Activated T-cell treated with anti-CD3 and anti-CD28 coated beads, Interleukin-2, amount 50 U/mL, for 48 hours (primary cell): ENCODE measurements at regions not wholly inside any gene's neighbourhood (a gene's known extent, or its start where the extent isn't known, plus 50 kb on each side); places are given as distances from the start of the nearest gene placed in this dataset.

Experiments used
- DNase-seq, 2 experiments: peaks; one replicate each; pipeline ENCODE4 v3.0.0-alpha.2; 2020

DNA sequence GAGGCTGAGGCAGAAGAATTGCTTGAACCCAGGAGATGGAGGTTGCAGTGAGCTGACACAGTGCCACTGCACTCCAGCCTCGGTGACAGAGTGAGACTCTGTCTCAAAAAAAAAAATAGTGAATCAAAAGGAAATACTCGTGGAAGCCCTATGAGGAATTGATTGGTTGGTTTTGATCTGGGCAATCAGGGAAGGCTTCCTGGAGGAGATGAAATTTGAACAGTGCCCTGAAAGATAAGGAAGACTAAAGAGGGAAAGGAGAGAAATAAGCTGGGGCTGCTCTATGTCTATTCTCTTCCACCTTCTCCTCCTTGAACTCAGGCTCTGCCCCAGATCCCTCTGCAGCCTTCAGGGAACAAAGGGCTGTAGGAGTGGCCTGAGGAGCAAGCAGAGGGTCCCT, 54.1 kb downstream of the IRF2BPL start:
- no peak for DNase-seq

DNA sequence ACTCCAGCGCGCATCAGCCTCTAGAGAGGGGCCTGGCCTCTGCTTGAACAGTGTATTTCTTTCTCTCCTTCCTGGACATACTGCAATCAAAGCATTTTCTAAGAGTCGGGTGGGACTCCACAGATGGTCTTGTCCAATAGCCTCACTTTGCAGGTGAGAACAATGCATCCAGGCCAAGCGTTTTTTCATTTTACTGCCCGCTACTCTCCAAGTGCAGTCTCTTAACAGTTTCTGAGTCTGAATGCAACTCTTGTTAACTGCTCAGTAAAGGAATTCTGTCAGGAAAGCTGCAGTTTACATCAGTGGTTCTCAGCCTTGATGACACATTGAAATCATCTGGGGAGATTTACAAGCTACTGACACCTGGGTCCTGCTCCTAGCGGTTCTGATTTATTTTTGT, 57.0 kb downstream of the IRF2BPL start:
- DNase-seq, result no peak

DNA sequence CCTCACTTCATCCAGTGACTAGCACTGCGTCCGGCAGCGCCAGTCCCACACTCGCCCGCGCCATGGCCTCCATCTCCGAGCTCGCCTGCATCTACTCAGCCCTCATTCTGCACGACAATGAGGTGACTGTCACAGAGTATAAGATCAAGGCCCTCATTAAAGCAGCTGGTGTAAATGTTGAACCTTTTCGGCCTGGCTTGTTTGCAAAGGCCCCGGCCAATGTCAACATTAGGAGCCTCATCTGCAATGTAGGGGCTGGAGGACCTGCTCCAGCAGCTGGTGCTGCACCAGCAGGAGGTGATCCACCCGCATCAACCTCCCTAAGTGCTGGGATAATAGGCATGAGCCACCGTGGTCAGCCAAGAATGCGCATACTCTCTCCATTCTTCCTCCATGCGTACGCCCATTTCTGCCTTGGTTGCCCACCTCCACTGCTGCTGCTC, 59.9 kb downstream of the IRF2BPL start:
- DNase-seq, result no peak

DNA sequence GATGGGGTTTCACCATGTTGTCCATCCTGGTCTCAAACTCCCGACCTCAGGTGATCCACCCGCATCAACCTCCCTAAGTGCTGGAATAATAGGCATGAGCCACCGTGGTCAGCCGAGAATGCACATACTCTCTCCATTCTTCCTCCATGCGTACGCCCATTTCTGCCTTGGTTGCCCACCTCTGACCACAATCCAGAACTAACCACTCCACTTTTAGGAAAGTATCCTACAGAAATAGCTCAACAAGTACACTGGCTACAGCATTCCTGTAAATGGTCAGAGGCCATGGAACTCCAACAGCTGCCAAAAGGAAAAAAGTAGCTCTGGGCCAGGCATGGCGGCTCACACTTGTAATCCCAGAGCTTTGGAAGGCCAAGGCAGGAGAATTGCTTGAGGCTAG, 60.7 kb downstream of the IRF2BPL start:
- no peak for DNase-seq

DNA sequence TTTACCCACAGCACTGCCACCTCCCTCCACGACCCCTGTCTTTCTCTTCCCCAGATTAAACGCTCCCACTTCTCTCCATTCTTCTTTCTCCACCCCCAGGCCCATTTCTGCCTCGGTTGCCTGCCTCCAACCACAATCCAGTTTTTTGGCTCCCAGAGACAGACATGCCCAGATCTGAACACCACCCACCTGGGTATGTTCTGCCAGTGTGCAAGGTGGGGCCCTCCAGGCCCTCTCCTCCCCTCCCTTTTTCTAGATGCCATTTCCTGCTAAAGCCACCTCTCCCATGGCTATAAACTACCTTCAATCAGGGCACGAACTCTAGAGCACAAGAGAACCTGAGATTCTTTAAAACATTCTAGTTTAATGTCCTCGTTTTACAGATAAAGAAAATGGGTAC, 63.3 kb downstream of the IRF2BPL start:
- no peak for DNase-seq

DNA sequence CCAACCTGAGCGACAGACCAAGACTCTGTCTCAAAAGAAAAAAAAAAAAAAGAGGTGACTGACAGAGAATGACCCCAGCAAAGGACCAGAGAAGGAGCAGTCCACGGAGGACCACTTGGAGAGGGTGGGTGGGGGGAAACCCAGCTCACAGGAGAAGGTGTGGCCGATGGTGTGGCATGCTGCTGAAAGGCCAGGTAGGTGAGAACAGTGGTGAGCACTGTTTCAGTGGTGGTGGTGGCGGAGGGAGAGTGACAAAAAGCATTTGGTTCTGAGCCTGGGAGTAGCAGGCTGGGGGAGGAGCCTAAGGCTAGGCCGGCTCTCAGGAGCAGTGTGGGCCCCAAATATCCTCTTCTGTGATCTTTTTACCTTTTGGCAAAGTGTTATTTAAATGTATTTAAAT, 63.8 kb downstream of the IRF2BPL start:
- DNase-seq, result peak; percentile 67 to 73

DNA sequence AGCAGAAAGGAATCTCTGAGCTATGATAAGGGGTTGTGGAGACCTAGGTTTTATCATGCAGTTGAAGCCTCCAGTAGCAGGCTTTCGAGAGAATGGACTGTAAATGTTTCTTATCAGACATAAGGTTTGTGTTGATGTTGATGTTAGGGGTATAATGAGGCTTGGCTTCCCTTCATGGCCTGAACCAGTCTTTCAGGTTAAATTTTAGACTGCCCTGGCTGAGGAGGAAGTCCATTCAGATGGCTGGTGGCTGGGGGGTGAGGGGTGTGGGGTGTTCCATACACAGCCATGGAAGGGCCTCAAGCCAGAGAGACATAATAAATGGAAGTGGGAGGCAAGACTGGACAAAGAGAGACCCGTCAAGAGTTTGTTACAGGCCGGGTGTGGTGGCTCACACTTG, 65.1 kb downstream of the IRF2BPL start:
- DNase-seq, result no peak

DNA sequence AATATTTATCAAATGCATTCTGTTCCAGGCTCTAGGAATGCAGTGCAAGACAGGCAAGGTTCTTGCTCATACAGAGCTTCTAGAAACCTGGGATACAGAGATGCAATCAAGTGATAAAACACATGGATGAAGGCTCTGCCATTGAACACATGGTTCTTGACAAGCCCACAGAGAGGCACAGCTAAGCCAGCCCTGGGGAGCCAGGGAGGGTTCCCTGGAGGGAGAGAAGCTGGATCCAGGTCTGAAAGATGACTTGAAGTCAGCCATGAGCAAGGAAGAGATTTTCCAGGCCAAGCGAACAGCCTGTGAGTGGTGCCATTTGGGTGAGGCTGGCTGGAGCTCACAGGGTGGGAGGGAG, 66.2 kb downstream of the IRF2BPL start:
- no peak for DNase-seq

DNA sequence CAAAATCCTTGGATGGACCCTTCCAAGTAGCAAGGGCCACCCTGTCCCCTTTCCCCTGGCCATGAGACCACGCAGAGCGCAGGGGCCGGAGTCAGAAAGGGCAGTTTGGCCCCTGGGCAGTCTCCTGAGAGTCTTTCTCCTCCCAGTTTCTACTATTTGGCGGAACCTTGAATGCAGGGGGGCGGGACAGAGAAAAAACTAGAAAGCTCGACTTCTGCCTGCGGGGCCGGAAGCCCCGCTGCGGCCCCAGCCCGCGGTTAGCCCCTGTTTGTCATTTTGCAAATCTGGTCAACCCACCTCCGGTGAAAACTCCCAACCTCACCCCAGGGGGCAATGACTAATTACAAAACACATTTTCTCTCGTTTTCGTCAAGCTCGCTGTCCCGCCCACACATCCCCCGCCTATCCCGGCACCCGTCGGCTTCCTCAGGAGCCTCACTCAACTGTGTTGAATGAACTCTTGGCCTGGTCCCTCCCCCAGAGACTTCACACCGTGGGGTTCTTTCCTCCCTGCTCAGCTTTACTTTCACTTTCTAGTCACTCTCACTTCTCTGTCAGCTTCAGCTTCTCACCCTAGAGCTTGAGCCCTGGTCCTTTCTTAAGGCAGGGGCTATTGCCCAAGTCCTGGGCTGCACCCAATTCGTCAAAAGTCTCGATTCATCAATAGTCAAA, 66.7 kb downstream of the IRF2BPL start:
- DNase-seq, result peak; percentile 98

DNA sequence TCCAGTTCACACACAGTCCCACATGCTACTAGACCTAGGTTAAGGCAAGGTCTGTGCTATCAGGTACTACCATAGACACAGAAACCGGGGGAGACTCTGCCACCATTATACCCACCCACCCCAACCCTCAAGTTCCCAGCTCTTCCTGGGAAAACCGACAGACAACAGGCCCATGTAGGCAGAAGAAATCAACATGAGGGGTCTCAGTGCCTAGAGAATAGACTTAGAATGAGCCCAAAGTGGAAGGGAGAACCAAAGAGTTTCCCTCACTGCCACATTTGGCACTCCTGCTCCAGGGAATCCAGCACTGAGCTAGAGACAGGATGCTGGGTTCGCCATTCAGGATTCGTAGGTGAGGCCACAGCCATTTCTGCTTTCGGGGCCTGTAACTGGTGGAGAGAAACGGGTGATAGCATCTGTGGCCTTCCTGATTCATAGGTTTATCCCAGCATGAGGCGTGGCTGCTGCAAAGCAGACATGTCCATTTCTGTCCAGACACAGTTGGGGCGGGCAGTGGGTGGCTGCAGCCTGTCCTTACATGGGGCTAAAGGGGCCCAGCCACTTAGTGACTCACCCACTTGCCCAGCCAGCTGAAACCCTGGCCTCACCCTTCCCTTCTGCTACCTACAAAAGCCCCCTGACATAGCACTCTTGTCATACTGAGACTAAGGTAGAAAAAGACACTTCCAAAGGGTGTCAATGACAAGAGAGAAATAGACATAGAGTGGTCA, 69.4 kb downstream of the IRF2BPL start:
- DNase-seq, result peak; percentile 57 to 66

DNA sequence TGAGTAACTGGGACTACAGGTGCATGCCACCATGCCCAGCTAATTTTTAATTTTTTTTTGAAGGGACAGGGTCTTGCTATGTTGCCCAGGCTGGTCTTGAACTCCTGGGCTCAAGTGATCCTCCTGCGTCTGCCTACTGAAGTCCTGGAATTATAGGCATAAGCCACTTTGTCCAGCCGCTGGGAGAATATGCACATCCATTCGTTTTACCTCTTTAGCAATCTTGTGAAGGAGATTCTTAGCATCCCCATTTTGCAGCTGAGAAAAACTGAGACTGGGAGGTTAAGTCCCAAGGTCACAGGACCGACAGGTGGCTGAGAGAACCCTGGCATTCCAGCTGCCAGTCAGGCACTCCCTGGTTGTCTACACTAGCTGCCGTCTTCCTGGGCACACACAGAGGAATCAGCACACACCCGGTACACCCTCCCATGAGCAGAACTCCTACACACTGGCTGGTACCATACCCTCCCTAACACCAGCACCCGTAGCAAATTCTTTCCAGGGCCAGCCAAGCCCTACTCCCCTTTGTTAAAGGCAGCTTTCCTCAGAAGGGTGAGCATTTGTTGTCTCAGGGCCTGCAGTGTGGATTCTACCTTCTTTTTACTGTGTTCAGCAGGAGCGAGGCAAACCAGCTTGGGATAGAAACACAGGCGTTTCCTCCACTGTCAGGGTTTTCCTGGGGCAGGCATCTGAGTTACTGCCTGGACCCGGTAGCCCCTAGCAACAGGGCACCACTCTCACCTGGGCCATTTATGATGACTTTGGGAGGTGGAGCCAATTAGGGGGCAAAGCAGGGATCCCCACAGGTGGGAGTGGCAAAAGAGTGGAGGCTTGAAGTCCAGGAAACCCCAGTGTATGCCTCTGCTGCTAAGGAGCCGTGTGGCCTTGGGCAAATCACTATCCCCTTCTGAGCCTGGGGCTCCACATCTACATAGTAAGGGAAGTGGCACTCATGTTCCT, 70.2 kb downstream of the IRF2BPL start:
- no peak for DNase-seq

DNA sequence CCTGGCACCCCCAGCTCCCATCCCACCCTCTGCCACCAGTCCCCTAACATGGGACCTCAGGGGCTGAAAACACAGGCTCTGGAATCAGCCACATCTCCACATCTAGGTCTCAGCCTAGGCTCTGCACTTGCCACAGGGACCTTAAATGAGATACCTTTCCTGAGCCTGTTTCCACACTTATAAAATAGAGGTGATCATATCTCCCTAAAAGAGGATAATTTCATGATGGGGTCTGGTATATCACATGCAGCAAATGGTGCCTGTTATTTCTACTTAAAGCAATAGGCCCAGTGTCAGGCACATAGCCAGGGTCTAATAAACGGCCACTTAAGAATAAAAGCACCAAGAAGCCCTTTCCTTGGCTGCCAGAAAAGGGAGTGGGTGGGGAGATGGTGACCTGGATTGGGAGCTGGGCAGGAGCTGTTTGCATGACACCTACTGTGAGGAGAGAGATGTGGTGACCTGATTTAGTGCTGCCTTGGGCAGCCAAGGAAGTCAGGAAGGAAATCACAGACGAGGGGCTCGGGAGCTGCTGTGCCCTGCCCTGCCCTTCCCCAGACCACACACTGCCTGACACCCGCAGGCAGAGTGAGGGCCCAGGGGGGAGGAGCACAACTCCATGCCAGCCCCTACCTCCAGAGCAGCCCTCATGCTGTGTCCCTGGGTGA, 71.2 kb downstream of the IRF2BPL start:
- DNase-seq, result peak in 1 of 2 experiments; percentile 41

DNA sequence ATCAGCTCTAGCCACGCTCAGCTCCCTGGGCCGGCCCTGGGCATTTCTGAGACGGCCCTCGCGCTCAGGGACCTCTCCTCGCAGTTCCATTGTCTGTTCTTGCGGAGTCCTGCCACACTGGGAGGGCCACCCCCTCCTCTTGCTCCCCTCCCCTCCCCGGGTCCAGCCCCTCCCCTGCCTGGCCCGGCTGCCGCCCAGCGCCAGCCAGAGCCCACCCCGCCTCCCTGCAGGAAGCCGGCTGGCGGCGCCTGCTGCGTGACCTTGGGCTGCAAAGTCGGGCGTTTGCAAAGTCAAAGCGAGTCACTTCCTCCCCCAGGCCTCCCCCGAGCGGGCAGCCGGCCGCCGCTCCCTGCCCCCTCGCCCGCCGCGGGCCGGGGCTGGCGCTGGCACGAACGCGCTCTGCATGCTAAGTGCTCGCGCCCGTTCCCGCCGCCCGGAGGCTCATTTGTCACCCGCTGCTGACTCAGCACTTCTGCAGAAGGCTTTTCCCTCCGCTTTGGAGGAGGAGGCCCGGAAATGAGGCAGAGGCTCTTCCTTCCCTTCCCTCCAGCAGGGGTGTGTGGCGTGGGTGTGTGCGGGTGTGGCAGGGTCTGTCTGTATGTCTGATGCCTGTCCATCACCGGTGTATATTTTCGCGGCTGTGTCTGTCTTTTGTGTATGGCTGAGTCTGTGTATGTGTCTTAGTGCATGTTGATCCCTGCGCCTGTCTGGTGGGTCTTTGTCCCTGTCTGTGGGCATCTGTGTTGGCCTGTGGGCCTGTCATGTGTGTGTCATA, 72.0 kb downstream of the IRF2BPL start:
- DNase-seq, result peak; percentile 94

DNA sequence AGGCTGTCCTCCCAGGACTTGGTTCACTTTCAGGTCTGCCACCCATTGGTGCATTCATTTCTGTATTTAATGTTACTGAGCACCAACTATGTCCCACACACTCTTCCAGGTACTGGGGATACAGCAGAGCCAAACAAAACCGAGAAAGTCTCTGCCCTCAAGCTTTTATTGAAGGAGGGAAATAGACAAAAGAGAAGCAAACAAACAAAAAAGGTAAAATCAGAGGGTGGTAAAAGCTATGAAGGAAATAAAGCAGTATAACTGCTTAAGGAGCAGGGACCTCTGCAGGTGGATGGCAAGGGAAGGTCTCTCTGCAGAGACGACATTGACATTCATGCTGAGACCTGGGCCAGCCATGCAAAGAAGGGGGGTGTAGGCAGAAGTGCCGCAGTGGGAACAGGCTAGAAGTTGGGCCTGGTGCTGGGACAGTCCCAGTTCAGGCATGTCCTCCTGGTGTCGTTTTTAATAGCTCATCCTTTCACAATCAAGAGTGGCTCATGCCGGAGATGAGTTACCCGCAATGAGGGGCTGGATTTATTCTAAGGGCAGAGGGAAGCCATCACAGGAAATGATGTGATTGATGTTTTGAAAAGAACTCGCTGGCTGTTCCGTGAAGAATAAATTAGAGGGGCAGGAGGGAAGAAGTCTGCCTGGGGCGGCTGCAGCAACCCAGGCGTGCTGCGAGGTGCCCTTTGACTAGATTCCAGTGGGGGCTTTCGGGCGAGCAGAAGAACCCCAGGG, 72.8 kb downstream of the IRF2BPL start:
- peak; percentile 70 to 75 for DNase-seq

DNA sequence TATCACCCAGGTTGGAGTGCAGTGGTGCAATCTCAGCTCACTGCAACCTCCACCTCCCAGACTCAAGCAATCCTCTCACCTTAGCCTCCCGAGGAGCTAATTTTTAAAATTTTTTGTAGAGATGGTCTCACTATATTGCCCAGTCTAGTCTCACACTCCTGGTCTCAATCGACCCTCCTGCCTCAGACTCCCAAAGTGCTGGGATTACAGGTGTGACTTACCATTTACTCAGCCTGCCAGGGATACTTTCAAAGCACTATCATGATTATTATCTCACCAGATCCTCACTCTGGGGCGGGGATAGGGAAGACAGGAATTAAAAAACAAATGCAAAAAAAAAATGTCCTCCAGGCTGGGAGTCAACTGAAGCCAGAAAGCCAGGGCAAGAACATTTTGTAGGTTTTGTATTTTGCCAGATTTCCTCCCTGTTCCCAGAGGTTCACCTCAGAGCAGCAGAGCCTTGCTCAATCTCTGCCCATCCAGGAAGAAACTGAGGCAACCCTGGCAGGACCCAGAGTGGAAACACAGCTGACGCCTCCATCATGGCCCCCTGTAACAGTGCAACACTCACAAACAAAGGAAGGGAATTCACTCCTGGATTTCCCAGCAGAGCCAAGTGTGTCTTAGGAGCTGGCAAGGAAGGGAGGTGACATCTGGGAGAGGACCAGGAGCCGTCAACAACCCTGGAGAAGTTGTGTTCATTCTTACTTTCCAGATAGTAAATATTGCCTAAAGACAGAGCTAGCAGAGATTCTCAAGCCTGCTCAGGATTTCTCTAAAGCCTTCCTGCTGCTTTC, 73.9 kb downstream of the IRF2BPL start:
- DNase-seq, result no peak

DNA sequence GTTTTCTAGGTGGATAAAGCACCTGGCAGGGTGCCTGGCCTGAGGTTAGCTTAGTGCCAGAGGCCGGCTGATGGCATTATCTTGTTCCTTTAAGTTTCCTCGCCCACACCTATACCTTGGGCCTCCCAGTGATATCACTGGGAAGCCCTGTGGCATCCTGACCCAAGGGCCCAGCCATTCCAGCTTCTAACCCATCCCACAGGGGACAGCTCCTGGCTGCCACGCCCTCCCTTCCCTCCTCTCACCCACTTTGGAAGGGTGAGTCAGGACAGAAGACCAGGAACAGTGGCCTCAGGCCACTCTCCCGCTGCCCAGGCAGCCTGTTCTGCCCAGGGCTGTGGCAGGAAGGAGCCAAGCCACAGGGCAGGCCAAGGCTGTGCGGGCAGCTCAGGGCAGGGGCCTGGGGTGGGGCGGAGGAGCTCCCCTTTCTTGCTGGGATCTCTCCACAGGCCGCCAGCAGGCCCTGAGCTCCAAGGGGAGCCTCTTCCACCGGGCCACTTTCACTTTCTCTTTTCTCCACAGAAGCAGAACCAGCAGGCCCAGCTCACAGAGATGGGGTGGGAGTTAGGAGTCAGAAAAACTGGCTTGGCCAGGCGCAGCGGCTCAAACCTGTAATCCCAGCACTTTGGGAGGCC, 75.1 kb downstream of the IRF2BPL start:
- peak; percentile 47 to 61 for DNase-seq

DNA sequence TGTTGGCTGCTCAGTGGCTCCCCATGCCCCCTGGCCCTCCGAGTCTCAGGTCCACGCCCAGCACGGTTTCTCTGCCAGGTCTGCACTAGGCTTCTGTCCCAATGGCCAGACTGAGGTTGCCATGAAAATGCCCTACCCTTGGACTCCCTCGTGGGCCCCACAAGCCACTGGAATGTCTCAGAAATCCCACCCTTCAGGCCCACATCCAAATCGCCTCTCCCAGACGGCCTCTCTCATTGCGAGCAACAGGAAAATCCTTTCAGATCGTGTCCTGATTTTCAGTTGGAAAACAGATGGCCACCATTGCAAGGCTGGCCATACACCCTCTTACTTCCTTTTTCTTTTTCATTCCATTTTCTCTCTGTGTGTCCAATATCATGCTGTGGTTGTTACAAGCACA, 77.3 kb downstream of the IRF2BPL start:
- DNase-seq, result no peak

DNA sequence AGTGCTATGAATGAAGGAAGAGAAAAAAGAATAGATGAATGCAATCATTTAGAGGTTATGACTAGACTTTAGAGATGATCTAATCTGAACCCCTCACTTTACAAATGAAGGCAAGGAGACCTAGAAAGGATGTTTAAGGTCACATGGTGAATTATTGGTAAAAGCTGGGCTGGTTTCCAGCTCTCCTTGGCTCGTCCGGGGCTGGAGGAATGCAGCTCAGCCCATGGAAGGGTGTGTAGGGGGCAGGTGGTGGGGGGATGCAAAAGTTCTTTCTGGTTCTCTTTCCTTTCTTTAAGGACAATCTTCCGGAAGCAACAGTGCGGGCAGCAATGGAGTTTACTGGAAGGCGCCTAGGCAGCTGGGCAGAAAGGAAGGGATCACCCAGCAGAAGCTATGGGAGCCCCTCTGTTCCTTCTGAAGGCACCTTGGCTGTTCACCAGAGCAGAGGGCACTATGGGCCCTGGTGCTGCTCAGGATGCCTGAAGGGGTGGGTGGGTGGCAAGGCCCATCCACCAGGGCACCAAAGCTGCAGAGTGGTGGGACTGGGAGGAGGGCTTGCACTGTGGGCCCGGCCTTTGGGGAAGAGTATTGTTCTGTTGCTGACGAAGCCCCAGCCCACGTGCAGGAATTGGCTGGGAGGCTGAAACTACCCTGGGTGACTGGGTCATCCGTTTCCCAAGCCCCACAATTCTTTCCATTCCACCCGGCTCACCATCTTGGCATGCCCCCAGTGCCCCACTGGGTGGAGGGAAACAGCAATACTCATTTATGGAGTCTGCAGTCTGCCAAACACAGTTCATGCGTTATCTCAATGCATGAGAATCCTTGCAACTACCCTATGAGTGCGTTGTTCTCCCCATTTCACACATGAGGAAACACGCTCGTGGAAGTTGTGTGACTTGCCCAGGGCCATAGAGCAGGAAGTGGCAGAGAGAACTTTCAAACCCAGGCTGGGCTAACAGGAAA, 78.2 kb downstream of the IRF2BPL start:
- no peak for DNase-seq

DNA sequence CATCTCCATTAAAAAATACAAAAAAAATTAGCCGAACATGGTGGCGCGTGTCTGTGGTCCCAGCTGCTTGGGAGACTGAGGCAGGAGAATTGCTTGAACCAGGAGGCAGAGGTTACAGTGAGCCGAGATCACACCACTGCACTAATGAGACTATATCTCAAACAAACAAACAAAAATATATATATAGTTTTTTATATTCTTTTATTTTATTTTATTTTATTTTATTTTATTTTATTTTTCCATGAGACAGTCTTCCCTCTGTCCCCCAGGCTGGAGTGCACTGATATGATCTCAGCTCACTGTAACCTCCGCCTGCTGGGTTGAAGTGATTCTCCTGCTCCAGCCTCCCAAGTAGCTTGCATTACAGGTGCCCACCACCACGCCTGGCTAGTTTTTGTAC, 79.5 kb downstream of the IRF2BPL start:
- DNase-seq, result no peak
